CD14-positive monocyte (primary cell): ENCODE measurements at regions not wholly inside any gene's neighbourhood (a gene's known extent, or its start where the extent isn't known, plus 50 kb on each side); places are given as distances from the start of the nearest gene placed in this dataset.

Experiments
- DNase-seq, 3 donors: peaks; one replicate each; pipeline ENCODE4 v3.0.0-alpha.2; 2011 to 2022
- H2AFZ ChIP-seq: 2 replicates; pipeline ENCODE4 v1.6.0; 2012; ENCODE audit warnings: mild to moderate bottlenecking, low read depth, low read length, inconsistent platforms; ENCODE audit not compliant: insufficient read depth, poor library complexity, severe bottlenecking
- H3K27ac ChIP-seq, 2 donors: 1 replicate in 1 of 2; 2 replicates in 1 of 2; pipeline ENCODE4 v1.5.1; 2012 to 2013; ENCODE audit warnings: low read length in 2 of 2, control low read depth in 1 of 2, inconsistent platforms in 1 of 2, low read depth in 1 of 2, mild to moderate bottlenecking in 1 of 2
- H3K27me3 ChIP-seq, 2 donors: one replicate each; pipeline versions ENCODE4 v1.6.0 to v1.6.1; 2011 to 2013; ENCODE audit warnings: low read length in 2 of 2; ENCODE audit not compliant: control insufficient read depth in 2 of 2, insufficient read depth in 2 of 2
- H3K36me3 ChIP-seq, 2 donors: replicated peaks in 1 of 2; 1 replicate in 1 of 2; 2 replicates in 1 of 2; pipeline versions ENCODE4 v1.5.1 to v1.6.1; 2012 to 2013; ENCODE audit warnings: low read length in 2 of 2, control low read depth in 1 of 2, inconsistent platforms in 1 of 2, mild to moderate bottlenecking in 1 of 2; ENCODE audit not compliant: insufficient read depth in 2 of 2, control insufficient read depth in 1 of 2
- H3K4me1 ChIP-seq, 2 donors: 1 replicate in 1 of 2; 2 replicates in 1 of 2; pipeline versions ENCODE4 v1.5.1 to v1.6.1; 2012 to 2013; ENCODE audit warnings: low read length in 2 of 2, control low read depth in 1 of 2, inconsistent platforms in 1 of 2, mild to moderate bottlenecking in 1 of 2, moderate library complexity in 1 of 2; ENCODE audit not compliant: insufficient read depth in 2 of 2, control insufficient read depth in 1 of 2
- H3K4me2 ChIP-seq: replicated peaks from 2 replicates; pipeline ENCODE3; 2012; ENCODE audit warnings: low read length, moderate library complexity, mild to moderate bottlenecking; ENCODE audit not compliant: poor library complexity, severe bottlenecking; ENCODE audit errors: extremely low read depth
- H3K4me3 ChIP-seq, 3 experiments: fragments of 200-600 bp in 1 of 3; sonication (generic) in 1 of 3; replicated peaks in 1 of 3; 1 replicate in 2 of 3; 2 replicates in 1 of 3; pipeline ENCODE4 v1.5.1; 2011 to 2013; ENCODE audit warnings: low read length in 3 of 3, mild to moderate bottlenecking in 3 of 3, control low read depth in 2 of 3, low read depth in 2 of 3, inconsistent platforms in 1 of 3, moderate library complexity in 1 of 3
- H3K79me2 ChIP-seq: 2 replicates; pipeline ENCODE4 v1.6.0; 2012; ENCODE audit warnings: mild to moderate bottlenecking, control low read depth, inconsistent platforms, low read length, moderate library complexity; ENCODE audit not compliant: insufficient read depth
- H3K9ac ChIP-seq: 2 replicates; pipeline ENCODE4 v1.6.0; 2017; ENCODE audit warnings: low read length, mild to moderate bottlenecking; ENCODE audit not compliant: insufficient read depth, poor library complexity, severe bottlenecking
- H3K9me3 ChIP-seq, 2 donors: replicated peaks in 1 of 2; 1 replicate in 1 of 2; 2 replicates in 1 of 2; pipeline versions ENCODE4 v1.5.1 to v1.6.1; 2012 to 2013; ENCODE audit warnings: low read length in 2 of 2, control low read depth in 1 of 2; ENCODE audit not compliant: control insufficient read depth in 1 of 2, insufficient read depth in 1 of 2
- H4K20me1 ChIP-seq: 2 replicates; pipeline ENCODE4 v1.6.0; 2012; ENCODE audit warnings: mild to moderate bottlenecking, low read length, control low read depth, moderate library complexity; ENCODE audit not compliant: insufficient read depth
- H3K27ac Mint-ChIP-seq, 7 donors: one replicate each; pipeline ENCODE4 v1.8.0; 2020; ENCODE audit warnings: mild to moderate bottlenecking in 7 of 7, mixed read lengths in 7 of 7, moderate library complexity in 6 of 7, inconsistent platforms in 2 of 7
- H3K27me3 Mint-ChIP-seq, 3 donors: one replicate each; pipeline ENCODE4 v1.8.0; 2021 to 2022; ENCODE audit warnings: low read depth in 3 of 3, mild to moderate bottlenecking in 3 of 3, mixed read lengths in 3 of 3, moderate library complexity in 3 of 3, inconsistent platforms in 1 of 3
- H3K36me3 Mint-ChIP-seq, 2 donors: one replicate each; pipeline ENCODE4 v1.8.0; 2020; ENCODE audit warnings: mixed read lengths in 2 of 2, inconsistent platforms in 1 of 2, mild to moderate bottlenecking in 1 of 2
- H3K4me1 Mint-ChIP-seq: one replicate; pipeline ENCODE4 v1.8.0; 2020; ENCODE audit warnings: mild to moderate bottlenecking, mixed read lengths
- H3K4me3 Mint-ChIP-seq, 2 donors: one replicate each; pipeline ENCODE4 v1.8.0; 2020; ENCODE audit warnings: mild to moderate bottlenecking in 2 of 2, mixed read lengths in 2 of 2, moderate library complexity in 1 of 2
- H3K9me3 Mint-ChIP-seq, 7 donors: one replicate each; pipeline ENCODE4 v1.8.0; 2020 to 2022; ENCODE audit warnings: mixed read lengths in 7 of 7, mild to moderate bottlenecking in 6 of 7, moderate library complexity in 6 of 7, inconsistent platforms in 2 of 7
- CTCF ChIP-seq: fragments of 200-600 bp; IDR thresholded peaks from one replicate; pipeline ENCODE4 v1.8.0; 2022; ENCODE audit warnings: antibody characterized with exemption, mild to moderate bottlenecking
- WGBS: methylation state at CpG from one replicate; pipeline ENCODE4 v1.1.5; 2013; ENCODE audit warnings: missing lambda C conversion rate; ENCODE audit not compliant: insufficient coverage; 5-methylcytosine and 5-hydroxymethylcytosine counted together
- intact Hi-C, 2 donors: fragments of 100-400 bp; cut with micrococcal nuclease; formaldehyde crosslinking; loops; one replicate each; pipeline versions ENCODE4 v1.15.0 to v1.15.1; 2023

DNA sequence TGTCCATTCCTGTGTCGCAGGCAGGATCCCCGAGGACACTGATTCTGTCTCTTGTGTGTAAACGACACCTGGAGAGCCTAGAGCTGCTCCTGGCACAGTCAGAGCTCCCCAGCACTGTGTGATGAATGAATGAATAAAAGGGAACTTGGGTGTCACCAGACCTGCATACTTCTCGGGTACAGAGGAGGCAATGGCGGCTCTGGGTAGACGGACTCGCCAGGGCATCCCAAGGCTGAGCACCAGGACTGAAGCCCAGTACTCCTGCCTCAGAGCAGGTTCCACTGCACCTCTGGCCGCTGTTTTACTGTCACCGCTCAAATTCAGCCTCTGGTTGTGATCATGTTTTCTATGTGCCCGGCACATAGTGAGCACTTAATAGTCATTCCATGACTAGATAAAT lies 255.8 kb downstream of the GLRX3 start:
- H3K9me3 Mint-ChIP-seq = peaks cover 20 to 60% (median 50%) of the 10 kb centered on the region in 7 donors
- no peaks in the 10 kb centered on the region for H3K36me3 Mint-ChIP-seq
- H3K27me3 Mint-ChIP-seq = no peaks in the 10 kb centered on the region
- no peak overlapping the region for H3K27ac Mint-ChIP-seq
- Histone ChIP-seq H3K4me3 (no peak overlapping the region), H3K9ac (no peak overlapping the region), H3K36me3 (no peaks in the 10 kb centered on the region), H3K4me2 (no peak overlapping the region), H3K27ac (no peak overlapping the region), H2AFZ (no peak overlapping the region), H3K9me3 (peaks cover 42 to 70% of the 10 kb centered on the region in 2 donors), H3K27me3 (no peaks in the 10 kb centered on the region), H3K4me1 (no peaks in the 10 kb centered on the region), H3K79me2 (no peaks in the 10 kb centered on the region), H4K20me1 (no peaks in the 10 kb centered on the region)
- 93% methylated on average over 10 of the region's 10 CpGs for WGBS
- no peak for TF ChIP-seq CTCF
- no peak overlapping the region for H3K4me3 Mint-ChIP-seq
- intact Hi-C loops = no loop called here
- H3K4me1 Mint-ChIP-seq = no peaks in the 10 kb centered on the region
- no peak for DNase-seq

DNA sequence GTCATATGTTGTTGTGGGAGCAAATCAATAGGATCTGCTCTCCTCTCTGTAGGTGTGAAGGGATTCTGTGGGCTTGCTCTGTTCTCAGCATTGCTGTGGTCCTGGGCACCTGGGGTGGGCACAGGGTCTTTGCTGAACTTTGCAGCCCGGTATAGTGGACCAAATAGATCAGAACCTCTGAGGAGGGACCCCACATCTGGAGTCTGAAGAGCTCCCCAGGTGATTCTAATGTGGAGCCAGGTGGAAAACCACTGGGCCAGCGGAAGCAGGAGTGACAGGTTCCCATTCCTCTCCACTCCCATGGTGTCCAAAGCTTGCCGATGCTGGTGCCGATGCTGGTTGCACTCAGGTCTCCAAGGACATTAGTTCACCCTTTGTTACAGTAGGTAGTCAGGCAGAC lies 257.2 kb downstream of the GLRX3 start:
- no peak for TF ChIP-seq CTCF
- Histone ChIP-seq H2AFZ (no peak overlapping the region), H4K20me1 (no peaks in the 10 kb centered on the region), H3K79me2 (no peaks in the 10 kb centered on the region), H3K9me3 (peaks cover 46 to 66% of the 10 kb centered on the region in 2 donors), H3K4me2 (no peak overlapping the region), H3K27ac (no peak overlapping the region), H3K9ac (no peak overlapping the region), H3K4me3 (no peak overlapping the region), H3K36me3 (no peaks in the 10 kb centered on the region), H3K4me1 (no peaks in the 10 kb centered on the region), H3K27me3 (no peaks in the 10 kb centered on the region)
- intact Hi-C loops = no loop called here
- H3K27me3 Mint-ChIP-seq = no peaks in the 10 kb centered on the region
- H3K4me1 Mint-ChIP-seq = no peaks in the 10 kb centered on the region
- no peak overlapping the region for H3K4me3 Mint-ChIP-seq
- no peaks in the 10 kb centered on the region for H3K36me3 Mint-ChIP-seq
- no CpG with 5 or more reads among the region's 4 CpGs for WGBS
- no peak overlapping the region for H3K27ac Mint-ChIP-seq
- DNase-seq = no peak
- H3K9me3 Mint-ChIP-seq = peaks cover 23 to 67% (median 54%) of the 10 kb centered on the region in 7 donors
